NCI-H2081 (cell line): ENCODE measurements at regions not wholly inside any gene's neighbourhood (a gene's known extent, or its start where the extent isn't known, plus 50 kb on each side); places are given as distances from the start of the nearest gene placed in this dataset.

Source experiments
- DNase-seq, 2 experiments: peaks; one replicate each; lab custom pipeline; 2025; lab: John Stamatoyannopoulos, UW

DNA sequence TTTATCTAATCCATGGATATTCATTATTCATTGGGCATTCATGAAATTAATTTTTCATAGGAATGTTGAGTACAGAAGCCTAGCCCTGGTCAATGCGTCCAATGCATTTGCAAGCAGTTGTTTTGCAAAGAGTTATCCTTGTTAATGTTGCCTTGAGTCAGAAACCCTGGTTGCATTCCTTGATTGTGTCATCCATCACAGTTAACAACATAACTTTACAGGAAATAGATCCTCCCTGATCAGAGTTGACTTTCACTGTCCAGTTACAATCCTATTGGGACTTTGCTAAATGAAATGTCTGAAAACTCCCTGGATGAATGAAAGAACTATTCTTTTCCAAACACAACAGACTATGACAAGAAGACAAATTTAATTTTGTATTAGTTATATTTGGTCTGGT, 924.3 kb upstream of the SLIT2 start:
- no peak for DNase-seq

DNA sequence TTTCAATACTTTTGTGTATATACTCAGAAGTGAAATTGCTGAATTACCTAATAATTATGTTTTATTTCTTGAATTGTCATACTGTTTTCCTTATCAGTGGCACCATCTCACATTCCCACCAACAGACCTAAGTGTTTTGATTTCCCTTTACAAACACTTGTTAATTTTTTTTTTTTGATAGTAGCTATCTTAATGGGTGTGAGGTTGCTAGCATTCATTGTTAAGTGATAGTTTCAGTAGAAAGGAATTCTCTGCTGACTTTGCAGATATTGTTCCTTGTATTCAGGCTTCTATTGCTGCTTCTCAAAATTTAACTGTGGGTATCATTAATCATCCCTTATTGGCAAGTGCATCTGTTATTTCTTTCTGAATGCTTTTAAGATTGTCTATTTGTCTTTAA, 927.5 kb upstream of the SLIT2 start:
- peak in 1 of 2 experiments; percentile 39 for DNase-seq

- DNase-seq: peak; percentile 56 to 91
Measured at GRCh38 chr4:19319607-19320006, 932.1 kb upstream of the SLIT2 start.

DNA sequence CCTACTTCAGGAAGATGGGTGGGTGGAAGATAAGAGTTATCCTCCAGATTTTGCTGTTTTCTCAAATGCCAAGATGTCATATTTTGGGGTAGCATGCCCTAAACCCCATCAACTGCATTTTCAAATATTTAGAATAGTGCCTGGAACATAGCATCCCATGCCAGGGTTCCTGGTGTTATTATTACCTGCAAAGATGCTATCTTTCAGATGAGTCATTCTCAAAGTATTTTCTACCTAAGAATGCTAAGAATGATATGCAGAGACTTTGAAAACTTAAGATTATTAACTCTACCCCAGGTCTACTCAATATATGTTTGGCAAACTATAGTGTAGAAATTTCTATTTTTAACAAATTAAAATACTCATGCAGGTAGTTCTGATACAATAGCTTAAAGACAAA, 934.3 kb upstream of the SLIT2 start:
- DNase-seq: no peak

DNA sequence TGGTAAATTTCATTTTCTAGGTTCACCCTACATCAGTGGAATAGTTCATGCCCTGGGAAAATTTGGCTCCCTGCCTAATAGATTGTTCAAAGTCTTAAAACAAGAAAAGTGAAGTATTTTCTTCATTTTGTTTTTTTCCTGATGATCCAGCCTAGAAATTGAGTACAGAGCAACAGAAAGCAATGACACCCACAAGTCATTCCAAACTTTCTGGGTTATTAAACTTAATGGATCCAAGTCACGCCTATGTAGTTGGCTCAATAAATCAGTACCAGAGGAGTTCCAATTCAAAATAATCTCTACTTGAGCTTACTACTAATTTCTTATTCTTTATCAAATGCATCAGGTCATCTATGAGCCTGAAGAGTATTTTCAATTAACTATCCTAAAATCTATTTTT, 937.6 kb upstream of the SLIT2 start:
- no peak for DNase-seq

DNA sequence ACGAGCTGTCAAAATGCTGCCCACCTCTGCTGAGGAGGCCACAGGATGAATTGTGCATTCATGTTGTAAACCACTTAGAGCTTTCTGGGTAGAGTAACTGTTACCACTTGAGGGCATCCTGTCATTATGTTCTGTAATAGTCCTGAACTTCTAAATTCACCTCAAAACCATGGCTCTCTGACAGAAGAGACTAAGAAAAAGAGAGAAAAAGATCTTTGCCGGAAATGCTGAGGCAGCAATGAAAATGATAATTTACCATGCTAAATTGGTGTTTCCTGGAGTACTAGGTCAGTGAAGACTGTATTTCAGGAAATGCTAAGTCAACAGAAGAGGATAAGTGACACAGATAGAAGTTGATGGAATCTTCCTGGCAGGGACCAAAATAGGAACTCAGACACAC, 942.3 kb upstream of the SLIT2 start:
- DNase-seq: peak in 1 of 2 experiments; percentile 41

GRCh38 chr4:19304028-19304427, 947.7 kb upstream of the SLIT2 start:
- no peak for DNase-seq

DNA sequence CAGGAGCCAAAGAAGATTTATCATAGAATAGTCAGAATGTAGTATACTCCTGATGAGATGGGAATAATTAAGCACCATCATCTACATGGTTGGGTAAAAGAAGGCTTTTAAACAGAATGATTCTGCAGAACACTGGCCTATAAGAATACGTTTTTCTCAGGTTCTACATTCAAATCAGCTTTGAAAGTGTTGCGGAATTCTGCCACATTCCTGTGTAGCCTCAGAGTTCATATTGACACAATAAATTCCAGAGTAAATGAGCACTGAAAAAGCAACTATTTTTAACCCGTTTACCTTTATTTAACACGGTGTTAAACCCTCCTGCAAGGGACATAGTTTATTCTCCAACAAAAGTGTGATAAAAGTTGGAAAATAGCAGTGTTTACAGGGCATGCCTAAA, 950.2 kb upstream of the SLIT2 start:
- DNase-seq: no peak

GRCh38 chr4:19300213-19300612, 951.5 kb upstream of the SLIT2 start:
- no peak for DNase-seq

DNA sequence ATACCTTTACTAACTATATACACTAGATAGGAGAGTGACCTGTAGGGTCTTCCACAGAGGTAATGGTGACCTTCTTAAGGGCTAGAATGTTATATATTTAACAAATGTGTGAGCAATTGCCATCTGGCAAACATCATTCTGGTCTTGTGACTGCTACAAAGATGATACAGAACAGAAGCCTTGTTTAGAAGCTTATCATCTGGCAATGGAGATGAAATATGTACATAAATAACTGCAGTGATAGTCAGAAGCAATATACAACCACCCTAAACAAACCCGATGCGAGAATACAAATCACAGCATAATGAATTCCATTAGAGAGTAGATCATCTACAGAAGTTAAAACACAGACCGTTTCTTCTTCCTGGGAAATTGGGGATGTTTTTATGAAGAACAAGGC, 952.7 kb upstream of the SLIT2 start:
- no peak for DNase-seq

DNA sequence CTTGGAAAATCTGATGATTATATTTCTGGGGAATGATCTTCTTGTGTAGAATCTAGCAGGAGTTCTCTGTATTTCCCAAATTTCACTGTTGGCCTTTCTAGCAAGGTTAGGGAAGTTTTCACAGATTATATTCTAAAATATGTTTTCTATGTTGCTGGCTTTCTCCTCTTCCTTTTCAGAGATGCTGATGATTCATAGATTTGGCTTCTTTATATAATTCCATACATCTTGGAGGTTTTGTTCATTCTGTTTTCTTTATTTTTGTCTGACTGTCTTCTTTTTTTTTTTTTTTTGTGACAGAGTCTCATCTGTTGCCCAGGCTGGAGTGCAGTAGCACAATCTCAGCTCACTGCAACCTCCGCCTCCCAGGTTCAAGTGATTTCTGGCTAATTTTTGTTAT, 957.9 kb upstream of the SLIT2 start:
- DNase-seq: no peak

- DNase-seq: no peak
Measured at GRCh38 chr4:19293080-19293479, 958.6 kb upstream of the SLIT2 start.

GRCh38 chr4:19286924-19287323, 964.8 kb upstream of the SLIT2 start:
- DNase-seq: no peak

GRCh38 chr4:19285146-19285545, 966.6 kb upstream of the SLIT2 start:
- no peak for DNase-seq

- no peak for DNase-seq
Measured at GRCh38 chr4:19278665-19279064, 973.0 kb upstream of the SLIT2 start.

DNA sequence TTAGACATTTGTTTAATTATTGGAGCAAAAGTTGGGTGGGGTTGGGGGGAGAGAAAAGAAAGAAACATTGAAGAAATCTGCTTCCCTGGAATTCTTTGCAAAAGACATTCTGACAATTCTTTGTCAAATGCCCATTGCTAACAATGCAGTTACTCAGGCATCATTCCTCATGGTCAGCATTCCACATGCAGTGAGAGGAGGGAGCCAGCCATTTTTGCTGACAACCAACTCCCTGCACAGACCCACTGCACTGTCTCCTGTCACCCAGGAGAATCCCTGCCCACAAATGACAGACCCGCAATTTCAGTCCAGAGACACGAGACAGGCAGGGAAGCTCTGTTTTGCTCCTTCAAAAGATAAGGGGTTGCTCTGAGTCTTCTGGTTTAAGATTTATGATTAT, 985.1 kb upstream of the SLIT2 start:
- DNase-seq: no peak

GRCh38 chr4:19262467-19262866, 989.2 kb upstream of the SLIT2 start:
- DNase-seq: no peak

- DNase-seq: no peak
Measured at GRCh38 chr4:19260346-19260745, 991.4 kb upstream of the SLIT2 start.

DNA sequence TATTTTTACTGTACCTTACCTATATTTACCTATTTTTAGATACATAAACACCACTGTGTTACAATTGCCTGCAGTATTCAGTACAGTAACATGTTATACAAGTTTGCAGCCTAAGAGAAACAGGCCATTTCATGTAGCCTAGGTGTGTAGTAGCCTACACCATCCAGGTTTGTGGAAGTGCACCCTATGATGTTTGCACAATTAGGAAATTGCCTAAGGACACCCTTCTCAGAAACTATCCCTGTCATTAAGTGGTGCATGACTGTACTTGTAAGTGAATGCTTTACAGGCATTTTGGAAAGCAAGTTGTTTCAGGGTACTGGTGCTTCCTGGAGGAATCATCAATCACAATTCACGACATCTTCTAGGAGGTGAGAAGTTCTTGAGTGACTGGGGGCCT, 991.8 kb upstream of the SLIT2 start:
- no peak for DNase-seq

GRCh38 chr4:19256823-19257222, 994.9 kb upstream of the SLIT2 start:
- no peak for DNase-seq

- DNase-seq: peak in 1 of 2 experiments; percentile 7
Measured at GRCh38 chr4:19254486-19254885, 997.2 kb upstream of the SLIT2 start.

DNA sequence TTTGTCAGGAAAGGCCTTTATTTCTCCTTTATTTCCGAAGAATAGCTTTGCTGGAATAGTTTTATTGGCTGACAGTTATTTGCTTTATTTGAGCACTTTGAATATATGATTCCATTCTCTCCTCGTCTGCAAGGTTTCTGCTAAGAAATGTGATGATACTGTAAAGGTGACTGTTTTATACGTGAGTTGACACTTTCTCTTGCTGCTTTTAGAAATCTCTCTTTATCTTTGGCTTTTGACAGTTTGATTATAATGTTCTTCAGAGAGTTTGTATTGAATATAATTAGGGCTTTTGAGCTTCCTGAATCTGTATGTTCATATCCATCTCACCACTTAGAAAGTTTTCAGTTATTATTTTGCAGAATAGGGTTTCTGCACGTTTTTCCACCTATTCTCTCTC, 1003.7 kb upstream of the SLIT2 start:
- DNase-seq: no peak

- no peak for DNase-seq
Measured at GRCh38 chr4:19241895-19242294, 1009.8 kb upstream of the SLIT2 start.

DNA sequence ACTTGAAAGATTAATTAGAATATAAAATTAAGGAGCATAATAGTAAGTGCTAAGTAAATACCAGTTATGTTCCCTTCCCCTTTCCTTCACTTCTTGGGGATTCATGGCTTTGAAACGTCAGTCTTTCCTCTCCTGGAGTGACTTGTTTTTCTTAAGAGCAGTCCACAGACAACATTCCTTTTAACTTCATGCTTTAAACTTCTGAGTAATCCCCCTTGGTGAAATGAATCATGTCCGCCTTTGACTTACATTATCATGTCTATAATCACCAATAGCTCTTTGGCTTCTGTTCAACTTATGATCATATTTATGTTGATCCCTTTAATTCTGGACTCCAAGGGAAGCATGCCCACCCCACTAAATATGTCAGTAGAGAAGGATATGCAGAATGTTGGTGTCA, 1012.1 kb upstream of the SLIT2 start:
- no peak for DNase-seq

- DNase-seq: no peak
Measured at GRCh38 chr4:19236473-19236872, 1015.2 kb upstream of the SLIT2 start.
